ENCODE measurements at regions not wholly inside any gene's neighbourhood (a gene's known extent, or its start where the extent isn't known, plus 50 kb on each side); places are given as distances from the start of the nearest gene placed in this dataset.
"Not testable (repeated sequence)": the region's sequence is repeated elsewhere in the genome, so short reads cannot be mapped to it uniquely, and the experiment has no call there.

DNA sequence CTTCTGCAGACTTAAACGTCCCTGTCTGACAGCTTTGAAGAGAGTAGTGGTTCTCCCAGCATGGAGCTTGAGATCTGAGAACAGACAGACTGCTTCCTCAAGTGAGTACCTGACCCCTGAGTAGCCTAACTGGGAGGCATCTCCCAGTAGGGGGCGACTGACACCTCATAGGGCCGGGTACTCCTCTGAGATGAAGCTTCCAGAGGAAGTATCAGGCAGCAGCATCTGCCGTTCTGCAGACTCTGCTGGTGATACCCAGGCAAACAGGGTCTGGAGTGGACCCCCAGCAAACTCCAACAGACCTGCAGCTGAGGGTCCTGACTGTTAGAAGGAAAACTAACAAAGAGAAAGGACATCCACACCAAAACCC is 174.4 kb downstream of the LRRC70 start:
- CTCF ChIA-PET (ENCODE audit: unreplicated experiment); DNase-seq (ENCODE audit: low spot score); H3K4me1 ChIP-seq (ENCODE audit: insufficient read depth, low read length, poor library complexity, severe bottlenecking); H3K4me2 ChIP-seq (ENCODE audit: low read length); BruUV-seq (replicated peaks); H3K4me3 ChIP-seq (ENCODE audit: low read depth, low read length, poor library complexity, severe bottlenecking); H3K27ac ChIP-seq (ENCODE audit: low read depth, low read length, poor library complexity, severe bottlenecking); H3K9me2 ChIP-seq (ENCODE audit: insufficient read depth, low read length); H3K9me3 ChIP-seq (ENCODE audit: low read length); H4K20me1 ChIP-seq (ENCODE audit: insufficient read depth, low read length); intact Hi-C loops (cut with micrococcal nuclease; ENCODE audit: unreplicated experiment); H3K79me2 ChIP-seq (ENCODE audit: insufficient read depth, low read depth, low read length); H3K36me3 ChIP-seq (ENCODE audit: insufficient read depth, low read length); POLR2A ChIA-PET; H2AFZ ChIP-seq (ENCODE audit: low read length): not testable (repeated sequence)
- TF ChIP-seq CTCF (conservative IDR thresholded peaks at IDR 0.05; ENCODE audit: low read length), result 0 out of 2 replicates have a peak, but pooled peaks have one; percentile 13

GRCh38 chr5:62752056-62752997 is 173.7 kb downstream of the LRRC70 start:
- H3K4me2 ChIP-seq (ENCODE audit: low read length); H3K27ac ChIP-seq (ENCODE audit: low read depth, low read length, poor library complexity, severe bottlenecking); POLR2A ChIA-PET; DNase-seq (ENCODE audit: low spot score); H3K9me2 ChIP-seq (ENCODE audit: insufficient read depth, low read length); BruUV-seq (replicated peaks); intact Hi-C loops (cut with micrococcal nuclease; ENCODE audit: unreplicated experiment); H3K4me1 ChIP-seq (ENCODE audit: insufficient read depth, low read length, poor library complexity, severe bottlenecking); CTCF ChIA-PET (ENCODE audit: unreplicated experiment); H4K20me1 ChIP-seq (ENCODE audit: insufficient read depth, low read length); H3K36me3 ChIP-seq (ENCODE audit: insufficient read depth, low read length); H2AFZ ChIP-seq (ENCODE audit: low read length); H3K9me3 ChIP-seq (ENCODE audit: low read length); H3K4me3 ChIP-seq (ENCODE audit: low read depth, low read length, poor library complexity, severe bottlenecking); H3K79me2 ChIP-seq (ENCODE audit: insufficient read depth, low read depth, low read length): not testable (repeated sequence)

DNA sequence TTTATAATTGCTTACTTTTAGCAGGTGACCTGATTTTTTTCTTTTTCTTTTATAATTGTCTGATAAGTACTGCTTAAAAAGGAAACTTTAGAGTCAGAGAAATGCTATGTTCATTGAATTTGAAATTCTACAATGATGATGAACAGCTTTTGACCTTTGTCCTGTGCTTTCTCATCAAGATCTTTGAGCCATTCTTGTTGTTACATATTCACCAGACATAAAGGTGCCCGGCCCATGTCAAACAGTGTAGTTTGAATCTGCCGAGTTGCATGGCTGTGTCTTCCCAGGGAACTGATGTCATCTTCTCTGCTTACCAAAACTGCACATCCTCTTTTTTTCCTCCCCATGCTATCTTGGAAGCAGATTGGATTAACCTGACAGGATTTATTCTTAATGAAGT is 163.6 kb downstream of the LRRC70 start:
- H4K20me1 ChIP-seq (ENCODE audit: insufficient read depth, low read length), result no peaks in the 10 kb centered on the region
- no peak for DNase-seq (ENCODE audit: low spot score)
- H3K79me2 ChIP-seq (ENCODE audit: insufficient read depth, low read depth, low read length), result no peaks in the 10 kb centered on the region
- intact Hi-C loops (cut with micrococcal nuclease; ENCODE audit: unreplicated experiment), result no loop called here
- no peak overlapping the region for H3K27ac ChIP-seq (ENCODE audit: low read depth, low read length, poor library complexity, severe bottlenecking)
- no peak overlapping the region for H3K4me2 ChIP-seq (ENCODE audit: low read length)
- H2AFZ ChIP-seq (ENCODE audit: low read length), result no peak overlapping the region
- CTCF ChIA-PET (ENCODE audit: unreplicated experiment), result no interaction called here
- H3K9me2 ChIP-seq (ENCODE audit: insufficient read depth, low read length), result no peaks in the 10 kb centered on the region
- no peaks in the 10 kb centered on the region for H3K4me1 ChIP-seq (ENCODE audit: insufficient read depth, low read length, poor library complexity, severe bottlenecking)
- no peaks in the 10 kb centered on the region for H3K36me3 ChIP-seq (ENCODE audit: insufficient read depth, low read length)
- POLR2A ChIA-PET, result no interaction called here
- no peak overlapping the region for H3K4me3 ChIP-seq (ENCODE audit: low read depth, low read length, poor library complexity, severe bottlenecking)
- no TSS peak for BruUV-seq (replicated peaks)
- H3K9me3 ChIP-seq (ENCODE audit: low read length), result no peaks in the 10 kb centered on the region
- no peak for TF ChIP-seq CTCF (conservative IDR thresholded peaks at IDR 0.05; ENCODE audit: low read length)
- TF ChIP-seq EZH2phosphoT487 (IDR thresholded peaks at IDR 0.05; ENCODE audit: borderline replicate concordance, low read depth, low read length), result no peak
